GM18498 (cell line): ENCODE measurements at regions not wholly inside any gene's neighbourhood (a gene's known extent, or its start where the extent isn't known, plus 50 kb on each side); places are given as distances from the start of the nearest gene placed in this dataset.

ENCODE experiments used
- ATAC-seq: cut with Tn5 transposase; IDR thresholded peaks from one replicate; pipeline ENCODE4 v1.9.1; 2021; ENCODE audit warnings: mild to moderate bottlenecking, moderate library complexity; ENCODE audit not compliant: unreplicated experiment

GRCh38 chr3:107428051-107428858 is 51.0 kb downstream of the CCDC54 start:
- ATAC-seq = no peak

DNA sequence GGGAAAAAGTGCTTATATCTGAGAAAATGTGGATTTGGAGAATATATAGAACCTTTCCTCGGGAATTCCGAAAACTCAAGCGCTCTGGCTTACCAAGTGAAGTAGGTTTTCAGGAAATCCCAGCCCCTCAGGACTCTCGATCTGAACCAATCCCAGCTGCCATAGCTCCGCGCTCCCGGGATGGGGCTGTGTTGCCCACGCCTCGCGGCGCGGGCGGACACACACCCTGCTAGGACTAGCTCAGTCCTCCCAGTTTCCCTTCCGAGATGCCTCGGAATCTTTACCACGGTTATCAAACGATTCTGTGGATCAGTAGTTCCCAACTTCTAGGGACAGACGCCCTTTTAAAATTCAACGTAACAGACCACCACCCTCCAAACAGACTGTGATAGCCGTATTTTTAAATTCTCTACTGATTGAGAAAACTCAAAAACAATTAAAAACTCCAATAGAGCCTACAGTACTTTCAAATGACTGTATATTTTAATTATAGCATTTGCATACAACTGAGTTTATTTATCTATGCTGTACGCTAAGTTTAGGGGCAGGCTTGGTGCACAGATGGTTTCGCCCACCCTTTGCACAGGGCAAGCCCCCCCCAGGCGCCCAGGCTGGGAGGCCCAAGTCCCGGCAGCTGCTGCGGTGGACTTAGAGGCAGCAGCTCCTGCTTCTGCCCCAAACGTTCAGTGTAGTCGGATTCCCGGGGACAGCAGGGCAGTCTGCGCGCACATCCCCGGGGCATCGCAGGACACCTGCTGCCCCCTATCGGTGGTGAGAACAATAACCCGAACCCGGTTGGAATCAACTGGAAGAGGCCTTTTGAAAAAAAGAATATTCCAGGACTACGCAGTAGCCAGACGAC is 52.3 kb downstream of the CCDC54 start:
- ATAC-seq = peak; percentile 53

DNA sequence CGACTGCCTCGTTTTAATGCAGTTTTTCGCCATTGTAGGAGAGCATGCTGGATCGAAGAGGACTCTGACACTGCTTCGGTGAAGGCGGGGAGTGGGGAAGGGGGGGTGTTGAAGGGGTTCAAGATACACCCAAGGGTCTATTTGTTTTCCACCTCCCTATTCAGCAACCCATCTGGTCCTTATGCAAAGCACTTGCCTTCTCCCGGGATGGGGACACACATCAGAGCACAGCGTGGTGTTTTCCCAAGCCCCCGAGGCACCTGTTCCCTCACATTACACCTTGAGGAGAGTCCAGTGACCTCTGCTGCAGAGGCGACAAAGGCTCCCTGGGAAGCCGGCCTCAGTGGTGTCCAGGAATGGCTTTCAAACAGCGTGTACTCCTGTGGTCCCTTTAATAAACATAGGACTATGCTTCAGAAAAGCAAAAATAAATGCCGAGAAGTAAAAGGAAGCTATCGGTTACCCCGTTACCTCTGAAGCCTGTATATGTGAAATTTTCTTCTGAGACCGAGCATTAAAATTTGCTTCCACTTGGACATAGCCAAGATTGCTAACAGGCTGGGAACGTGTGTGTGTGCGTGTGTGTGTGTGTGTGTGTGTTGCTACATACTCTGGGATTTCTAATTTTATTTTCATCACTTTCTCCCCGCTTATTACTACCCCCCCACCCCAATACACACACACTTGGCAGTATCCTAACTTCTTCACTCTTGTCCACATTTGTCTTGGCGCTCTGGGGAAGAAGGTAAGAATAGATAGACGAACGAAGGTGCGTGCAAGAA is 53.2 kb downstream of the CCDC54 start:
- peak; percentile 1 for ATAC-seq

GRCh38 chr3:107430996-107431245 is 53.7 kb downstream of the CCDC54 start:
- peak; percentile 34 for ATAC-seq

DNA sequence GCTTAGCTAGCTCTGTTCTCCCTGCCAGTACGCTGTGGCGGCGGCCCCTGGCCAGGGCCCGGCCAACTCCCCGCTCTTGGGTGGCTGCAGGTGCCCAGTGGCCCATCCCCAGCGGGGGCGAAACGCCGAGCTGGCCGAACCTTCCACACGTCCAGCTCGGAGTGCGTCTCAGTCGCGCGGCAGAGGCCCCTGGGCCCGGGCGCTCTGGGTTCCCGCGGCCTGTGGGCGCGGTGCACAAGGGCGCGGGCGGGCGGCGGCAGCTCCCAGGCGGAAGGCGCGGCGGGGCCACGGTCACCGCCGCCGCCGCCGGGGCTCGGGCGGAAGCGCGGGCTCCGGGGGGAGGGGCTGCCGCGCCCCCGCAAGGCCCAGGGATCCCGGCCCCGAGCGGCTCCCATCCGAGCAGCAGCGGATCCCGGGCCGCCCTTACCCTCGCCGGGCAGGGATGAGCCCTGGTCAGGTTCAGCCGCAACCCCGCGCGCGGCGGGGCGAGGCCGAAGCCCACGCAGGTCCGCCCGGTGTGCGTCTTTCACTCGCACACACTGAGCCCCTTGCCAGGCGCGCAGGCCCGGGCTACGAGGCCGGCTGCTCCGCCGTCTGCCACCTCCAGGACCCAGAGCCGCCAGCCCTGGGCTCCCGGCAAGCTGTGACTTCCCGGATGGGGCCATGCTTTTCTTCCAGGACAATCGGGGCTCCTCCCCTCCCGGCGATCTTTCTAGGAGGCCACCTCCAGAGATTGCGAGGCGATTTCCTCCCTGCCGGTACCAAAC is 54.2 kb downstream of the CCDC54 start:
- peak; percentile 74 for ATAC-seq

DNA sequence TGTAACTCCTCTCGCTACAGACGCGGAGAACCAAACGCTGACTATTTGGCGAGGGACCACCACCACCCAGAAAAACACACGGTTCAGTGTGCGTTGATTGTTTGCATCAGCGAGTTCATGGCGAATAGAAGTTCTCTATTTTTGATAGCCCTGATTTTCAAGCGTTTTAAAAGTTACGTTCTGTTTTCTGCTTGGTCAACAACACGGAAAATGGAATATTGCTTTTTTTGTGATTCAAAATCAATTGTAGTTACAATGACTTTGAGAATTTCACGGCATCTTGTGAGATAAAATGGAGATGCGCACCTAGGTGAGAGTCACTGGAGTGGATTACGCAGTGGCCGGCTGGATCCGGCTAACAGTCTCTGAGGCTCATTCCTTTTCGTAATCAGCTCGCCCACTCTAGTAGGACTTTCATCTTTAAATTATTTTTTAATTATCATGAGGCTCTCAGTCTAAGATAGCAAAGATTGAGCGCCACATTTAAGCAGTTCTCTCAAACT is 54.8 kb downstream of the CCDC54 start:
- ATAC-seq = no peak

DNA sequence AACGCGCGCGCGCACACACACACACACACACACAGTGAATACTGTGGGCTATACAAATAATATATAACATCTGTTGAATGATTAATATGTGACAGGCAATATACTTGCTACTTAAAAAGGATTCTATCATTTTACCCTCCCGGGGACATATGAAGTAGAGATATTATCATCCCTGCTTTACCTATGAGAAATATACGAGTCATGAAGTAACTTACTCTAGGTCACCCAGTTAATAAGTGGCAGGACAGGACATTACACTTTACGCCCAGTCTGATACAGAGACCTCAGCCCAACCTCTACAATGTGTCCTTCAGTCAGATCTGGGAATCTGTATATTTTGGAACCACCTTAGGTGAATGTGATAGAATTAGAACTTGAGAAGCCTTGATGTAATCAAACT is 55.4 kb downstream of the CCDC54 start:
- ATAC-seq = no peak

DNA sequence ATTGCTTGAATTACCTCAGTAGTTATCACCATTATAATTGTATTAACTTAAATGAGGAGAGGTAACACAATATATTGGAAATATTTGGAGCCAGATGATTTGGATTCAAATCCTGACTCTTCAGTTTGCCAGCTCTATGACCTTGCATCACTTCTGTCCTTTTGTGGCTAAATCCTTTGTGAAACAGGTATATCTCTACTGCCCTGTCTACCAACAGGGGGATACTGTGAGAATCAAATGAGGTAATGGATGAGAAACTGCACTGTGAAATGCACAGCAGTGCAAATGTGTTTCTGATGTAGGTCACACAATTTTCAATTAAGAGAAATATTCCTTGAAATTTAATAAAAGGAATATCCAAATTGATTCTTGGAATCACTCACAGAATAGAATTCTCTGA is 58.8 kb downstream of the CCDC54 start:
- no peak for ATAC-seq

DNA sequence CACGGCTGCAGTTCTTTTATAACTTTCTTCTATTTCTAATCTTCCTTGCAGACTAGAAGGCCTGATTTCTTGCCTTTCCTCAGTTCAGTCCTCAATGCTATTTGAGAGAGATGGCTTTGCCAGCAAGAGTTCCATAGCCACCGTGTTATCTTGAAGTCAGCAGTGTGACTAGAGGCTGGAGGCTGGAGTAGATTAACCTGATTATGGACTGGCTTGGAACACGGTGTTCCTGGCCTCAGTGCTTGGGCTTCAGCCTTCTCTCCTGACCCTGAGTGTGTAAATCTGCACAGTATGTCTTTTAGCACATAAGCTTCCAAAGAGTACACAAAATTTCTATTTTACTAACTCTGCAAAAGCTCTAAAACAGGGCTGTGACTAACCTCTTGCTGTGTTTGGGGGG is 61.4 kb downstream of the CCDC54 start:
- no peak for ATAC-seq

GRCh38 chr3:107441617-107442016 is 64.4 kb downstream of the CCDC54 start:
- ATAC-seq = no peak

- ATAC-seq = no peak
These were observed 66.2 kb downstream of the CCDC54 start for GRCh38 chr3:107443461-107443860.

DNA sequence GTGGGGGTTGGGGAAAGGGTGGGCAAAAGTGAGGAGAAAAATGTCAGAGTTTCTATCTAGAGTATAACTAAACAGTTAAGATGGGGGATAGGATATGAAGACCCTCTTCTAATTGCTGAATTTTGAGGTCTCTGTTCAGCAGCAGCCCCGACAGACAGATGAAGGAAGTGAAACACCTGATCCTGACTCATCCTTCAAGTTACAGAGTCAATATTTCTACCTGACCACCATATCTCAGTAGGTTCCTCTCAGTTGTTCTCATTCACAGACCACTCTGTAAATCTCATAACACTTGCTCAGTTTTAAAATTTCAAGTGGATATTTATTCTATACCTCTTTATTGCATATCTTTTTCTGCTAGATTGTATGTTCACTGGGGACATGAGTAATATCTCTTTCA is 69.5 kb downstream of the CCDC54 start:
- no peak for ATAC-seq

GRCh38 chr3:107450254-107450893 is 72.4 kb upstream of the BBX start:
- no peak for ATAC-seq

DNA sequence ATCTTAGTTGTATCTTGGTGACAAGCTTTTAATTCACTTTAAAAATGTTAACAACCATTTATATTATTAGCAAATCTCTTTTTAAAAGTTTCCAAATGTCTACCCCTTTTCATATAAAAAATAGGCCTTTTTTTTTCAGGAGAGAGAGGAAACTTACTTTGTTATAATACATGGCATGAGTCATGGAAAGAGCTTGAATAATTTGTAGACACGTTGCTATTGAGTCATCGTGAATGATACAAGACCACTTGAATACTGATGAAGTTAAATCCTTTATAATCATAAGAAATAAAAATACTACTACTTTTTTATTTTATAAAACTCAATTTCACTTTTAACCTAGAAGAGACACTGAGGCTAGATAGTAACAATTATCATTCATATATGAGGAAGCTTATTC is 70.3 kb upstream of the BBX start:
- ATAC-seq = no peak

- ATAC-seq = no peak
These were observed 69.3 kb upstream of the BBX start for GRCh38 chr3:107453504-107453903.

DNA sequence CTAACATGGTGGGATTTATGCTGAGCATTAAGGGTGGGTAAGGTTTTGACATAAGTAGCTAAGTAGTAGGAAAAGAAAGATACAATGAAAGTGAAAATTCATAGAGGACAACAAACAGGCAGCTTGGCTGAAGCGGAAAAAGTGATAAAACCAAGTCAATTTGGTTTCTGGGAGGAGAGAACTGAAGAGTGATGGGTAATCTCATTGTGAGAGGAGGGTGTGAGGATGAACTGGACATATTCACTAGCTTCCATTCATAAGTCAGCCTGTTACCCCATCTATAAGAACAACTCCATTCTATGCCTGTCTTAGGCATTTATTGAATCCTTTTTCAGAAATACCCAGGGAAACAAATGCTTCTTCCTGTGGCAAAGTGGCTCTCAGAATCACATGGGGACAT is 67.1 kb upstream of the BBX start:
- ATAC-seq = no peak

DNA sequence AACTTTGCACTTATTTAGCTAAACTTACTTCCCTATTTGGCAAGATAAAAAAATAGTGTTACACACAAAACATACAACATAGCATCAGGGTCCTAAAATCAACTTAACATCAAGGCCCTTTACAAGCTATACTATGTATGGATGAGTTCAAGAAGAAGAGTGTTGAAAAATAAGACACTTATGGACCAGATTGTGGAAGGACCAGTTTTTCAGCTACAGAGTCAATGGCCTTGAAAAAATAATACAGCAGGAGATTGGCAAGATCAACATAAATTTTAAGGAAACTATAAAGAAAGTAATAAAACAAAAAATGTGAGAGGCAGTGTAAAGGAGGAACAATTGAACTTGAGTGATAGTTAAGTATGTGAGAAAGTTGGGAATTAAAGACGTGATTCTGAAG is 66.3 kb upstream of the BBX start:
- no peak for ATAC-seq

- no peak for ATAC-seq
These were observed 63.9 kb upstream of the BBX start for GRCh38 chr3:107458871-107459270.

GRCh38 chr3:107461721-107462120 is 61.0 kb upstream of the BBX start:
- ATAC-seq = no peak

DNA sequence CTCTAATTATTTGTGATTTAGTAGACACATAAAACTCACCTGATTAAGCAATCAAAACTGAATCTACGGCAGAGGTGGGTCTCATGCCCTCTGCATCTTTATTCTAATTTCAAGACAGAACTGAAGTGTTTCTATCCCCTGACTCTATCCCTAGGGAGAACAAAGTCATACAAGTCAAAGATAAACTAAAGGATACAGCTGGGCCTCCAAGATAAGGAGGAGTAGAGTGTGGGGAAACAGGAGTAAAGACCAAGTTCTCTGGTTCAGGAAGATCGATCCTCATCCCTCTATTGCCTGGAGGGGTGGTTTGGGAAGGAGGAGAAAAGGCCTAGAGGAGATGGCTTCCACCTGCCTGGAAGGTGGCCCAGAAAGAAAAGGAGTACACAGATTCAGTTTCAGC is 58.7 kb upstream of the BBX start:
- ATAC-seq = no peak
